Lower lobe of right lung (tissue), 2 donors: ENCODE measurements at regions not wholly inside any gene's neighbourhood (a gene's known extent, or its start where the extent isn't known, plus 50 kb on each side); places are given as distances from the start of the nearest gene placed in this dataset.
"Not testable (repeated sequence)": the region's sequence is repeated elsewhere in the genome, so short reads cannot be mapped to it uniquely, and the experiment has no call there.

Experiments
- ATAC-seq, 2 donors: fragments of 200-7000 bp; cut with Tn5 transposase; one replicate each; pipeline ENCODE4 v1.9.1; 2020 to 2022; ENCODE audit warnings: mild to moderate bottlenecking in 2 of 2, moderate library complexity in 2 of 2
- DNase-seq: peaks from one replicate; pipeline ENCODE4 v3.0.0-alpha.2; 2020
- H3K27ac ChIP-seq: fragments of 200-600 bp; one replicate; pipeline ENCODE4 v1.8.0; 2022
- H3K27me3 ChIP-seq: fragments of 200-600 bp; one replicate; pipeline ENCODE4 v1.8.0; 2022; ENCODE audit warnings: low read depth
- H3K36me3 ChIP-seq: fragments of 200-600 bp; one replicate; pipeline ENCODE4 v1.8.0; 2022; ENCODE audit warnings: mild to moderate bottlenecking
- H3K4me1 ChIP-seq: fragments of 200-600 bp; one replicate; pipeline ENCODE4 v1.8.0; 2022
- H3K4me3 ChIP-seq: fragments of 200-600 bp; one replicate; pipeline ENCODE4 v1.8.0; 2022; ENCODE audit warnings: mild to moderate bottlenecking
- H3K9me3 ChIP-seq: fragments of 200-600 bp; one replicate; pipeline ENCODE4 v1.8.0; 2022
- intact Hi-C: fragments of 100-400 bp; cut with DNase I; formaldehyde crosslinking; loops from one replicate; pipeline ENCODE4 v1.11.0; 2022
- TF ChIP-seq, protein P1 (sequence below): fragments of 200-600 bp; IDR thresholded peaks from one replicate; pipeline ENCODE4 v1.8.0; 2022; ENCODE audit warnings: antibody characterized with exemption, mild to moderate bottlenecking
- donor health status: DM: no; HTN: yes; CAD: no; lungs with severe emphysema.

DNA sequence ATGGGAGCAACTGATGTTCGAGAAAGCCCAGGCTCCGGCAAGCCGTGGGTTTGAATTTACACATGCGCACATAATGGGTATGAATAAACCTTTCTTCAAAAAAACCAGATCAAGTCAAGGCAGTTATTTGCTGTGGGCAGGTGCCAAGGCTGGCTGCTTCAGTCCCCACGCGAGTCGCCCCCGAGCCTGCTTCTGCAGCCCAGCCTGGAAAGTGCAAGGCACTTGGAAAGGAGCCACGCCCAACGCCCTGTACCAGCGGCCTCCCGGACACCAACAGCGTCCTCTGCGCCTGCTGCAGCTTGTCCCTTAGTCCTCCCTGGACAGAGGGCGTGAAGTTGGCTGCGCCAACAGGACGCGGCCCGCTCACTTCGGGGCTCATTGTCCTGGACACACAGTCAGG is 68.9 kb downstream of the KLF15 start:
- H3K27ac ChIP-seq: no peak overlapping the region
- ATAC-seq (peak; percentile 6 to 25), DNase-seq (no peak)
- H3K27me3 ChIP-seq: peaks cover 15% of the 10 kb centered on the region
- intact Hi-C loops: no loop called here
- no peaks in the 10 kb centered on the region for H3K36me3 ChIP-seq
- H3K4me1 ChIP-seq: peaks cover 23% of the 10 kb centered on the region
- TF ChIP-seq, protein P1, sequence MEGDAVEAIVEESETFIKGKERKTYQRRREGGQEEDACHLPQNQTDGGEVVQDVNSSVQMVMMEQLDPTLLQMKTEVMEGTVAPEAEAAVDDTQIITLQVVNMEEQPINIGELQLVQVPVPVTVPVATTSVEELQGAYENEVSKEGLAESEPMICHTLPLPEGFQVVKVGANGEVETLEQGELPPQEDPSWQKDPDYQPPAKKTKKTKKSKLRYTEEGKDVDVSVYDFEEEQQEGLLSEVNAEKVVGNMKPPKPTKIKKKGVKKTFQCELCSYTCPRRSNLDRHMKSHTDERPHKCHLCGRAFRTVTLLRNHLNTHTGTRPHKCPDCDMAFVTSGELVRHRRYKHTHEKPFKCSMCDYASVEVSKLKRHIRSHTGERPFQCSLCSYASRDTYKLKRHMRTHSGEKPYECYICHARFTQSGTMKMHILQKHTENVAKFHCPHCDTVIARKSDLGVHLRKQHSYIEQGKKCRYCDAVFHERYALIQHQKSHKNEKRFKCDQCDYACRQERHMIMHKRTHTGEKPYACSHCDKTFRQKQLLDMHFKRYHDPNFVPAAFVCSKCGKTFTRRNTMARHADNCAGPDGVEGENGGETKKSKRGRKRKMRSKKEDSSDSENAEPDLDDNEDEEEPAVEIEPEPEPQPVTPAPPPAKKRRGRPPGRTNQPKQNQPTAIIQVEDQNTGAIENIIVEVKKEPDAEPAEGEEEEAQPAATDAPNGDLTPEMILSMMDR: no peak
- H3K9me3 ChIP-seq: no peaks in the 10 kb centered on the region
- H3K4me3 ChIP-seq: peak overlapping the region; percentile 52

DNA sequence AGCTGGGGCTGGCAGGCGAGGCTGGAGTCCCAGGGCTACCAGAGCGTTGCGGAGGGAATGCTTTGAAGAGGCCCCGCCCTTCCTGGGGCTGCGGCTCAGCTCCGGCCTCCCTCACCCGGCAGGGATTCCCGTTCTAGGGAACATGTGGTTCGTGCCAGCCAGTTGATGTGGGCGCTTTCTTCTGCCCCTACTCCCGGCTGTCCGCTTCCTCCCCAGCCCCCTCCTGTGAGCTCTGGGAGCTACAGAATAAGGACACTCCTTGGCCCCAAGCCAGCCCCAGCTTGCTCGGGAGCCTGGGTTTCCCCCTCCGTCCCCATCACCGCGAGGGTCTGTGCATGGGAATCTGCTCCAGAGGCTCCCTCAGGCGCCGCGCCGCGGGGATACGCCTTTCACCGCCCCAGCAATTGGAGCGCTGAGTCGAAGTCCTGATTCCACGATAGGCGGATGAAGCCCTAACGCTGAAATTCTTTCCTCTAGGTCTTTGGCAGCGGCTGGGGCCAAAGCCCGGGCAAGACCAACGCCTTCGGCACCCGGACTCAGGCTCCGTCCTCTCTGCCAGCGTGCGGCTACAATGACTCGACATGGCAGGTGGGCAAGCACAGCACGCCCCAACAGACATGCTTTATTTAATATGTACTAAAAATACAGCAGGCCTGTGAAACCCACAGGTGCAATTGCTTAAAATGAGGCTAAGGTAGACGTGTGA is 69.5 kb downstream of the KLF15 start:
- TF ChIP-seq, protein P1: no peak
- DNase-seq (peak; percentile 77), ATAC-seq (peak; percentile 95 to 97)
- H3K4me1 ChIP-seq: peaks cover 20% of the 10 kb centered on the region
- H3K27me3 ChIP-seq: peaks cover 15% of the 10 kb centered on the region
- H3K9me3 ChIP-seq: no peaks in the 10 kb centered on the region
- no peaks in the 10 kb centered on the region for H3K36me3 ChIP-seq
- peak overlapping the region; percentile 52 for H3K4me3 ChIP-seq
- intact Hi-C loops: no loop called here
- H3K27ac ChIP-seq: peak overlapping the region; percentile 75

DNA sequence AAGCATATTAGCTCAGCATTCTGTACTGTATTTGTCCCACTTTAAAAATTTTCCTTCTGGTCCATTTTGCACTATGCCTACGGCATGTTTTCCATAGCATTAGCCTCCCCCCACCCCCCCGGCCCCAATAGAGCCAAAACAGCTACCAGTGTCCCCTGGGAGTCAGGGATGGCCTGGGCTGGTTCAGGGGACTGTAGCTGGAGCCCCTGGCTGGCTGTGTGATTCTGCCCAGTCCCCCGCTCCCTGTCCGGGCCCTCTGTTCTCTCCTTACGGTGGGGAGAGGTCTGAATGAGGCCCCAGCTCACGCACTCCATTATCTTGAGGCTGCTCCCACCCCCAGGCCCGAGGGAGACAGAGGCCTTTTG is 70.1 kb downstream of the KLF15 start:
- Histone ChIP-seq H3K27ac (peak overlapping the region; percentile 75), H3K27me3 (peaks cover 15% of the 10 kb centered on the region), H3K9me3 (no peaks in the 10 kb centered on the region), H3K36me3 (no peaks in the 10 kb centered on the region), H3K4me3 (peak overlapping the region; percentile 52), H3K4me1 (peaks cover 20% of the 10 kb centered on the region)
- TF ChIP-seq, protein P1: no peak
- ATAC-seq (peak in 1 of 2 donors; percentile 40), DNase-seq (no peak)
- intact Hi-C loops: no loop called here

DNA sequence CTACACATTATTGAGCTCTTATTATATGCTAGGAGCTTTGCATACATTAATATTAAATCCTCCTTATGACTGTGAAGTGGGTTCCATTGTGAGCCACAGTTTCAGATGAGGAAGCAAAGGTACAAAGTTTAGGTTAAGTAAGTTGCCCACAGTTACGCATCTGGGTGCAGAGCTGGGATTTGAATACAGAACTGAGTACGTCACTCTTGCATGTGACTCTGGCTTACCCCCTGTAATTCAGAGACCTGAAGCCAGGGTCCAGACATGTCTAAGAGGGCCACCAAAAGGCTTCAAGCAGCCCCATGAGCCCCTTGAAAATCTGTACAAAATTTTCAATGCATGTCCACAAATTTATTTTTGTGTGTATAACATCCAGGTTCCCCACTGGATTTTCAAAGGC is 71.8 kb downstream of the KLF15 start:
- peaks cover 15% of the 10 kb centered on the region for H3K27me3 ChIP-seq
- no peaks in the 10 kb centered on the region for H3K36me3 ChIP-seq
- DNase-seq (no peak), ATAC-seq (no peak)
- intact Hi-C loops: no loop called here
- no peak overlapping the region for H3K4me3 ChIP-seq
- peaks cover 20% of the 10 kb centered on the region for H3K4me1 ChIP-seq
- H3K9me3 ChIP-seq: no peaks in the 10 kb centered on the region
- TF ChIP-seq, protein P1: no peak
- no peak overlapping the region for H3K27ac ChIP-seq

DNA sequence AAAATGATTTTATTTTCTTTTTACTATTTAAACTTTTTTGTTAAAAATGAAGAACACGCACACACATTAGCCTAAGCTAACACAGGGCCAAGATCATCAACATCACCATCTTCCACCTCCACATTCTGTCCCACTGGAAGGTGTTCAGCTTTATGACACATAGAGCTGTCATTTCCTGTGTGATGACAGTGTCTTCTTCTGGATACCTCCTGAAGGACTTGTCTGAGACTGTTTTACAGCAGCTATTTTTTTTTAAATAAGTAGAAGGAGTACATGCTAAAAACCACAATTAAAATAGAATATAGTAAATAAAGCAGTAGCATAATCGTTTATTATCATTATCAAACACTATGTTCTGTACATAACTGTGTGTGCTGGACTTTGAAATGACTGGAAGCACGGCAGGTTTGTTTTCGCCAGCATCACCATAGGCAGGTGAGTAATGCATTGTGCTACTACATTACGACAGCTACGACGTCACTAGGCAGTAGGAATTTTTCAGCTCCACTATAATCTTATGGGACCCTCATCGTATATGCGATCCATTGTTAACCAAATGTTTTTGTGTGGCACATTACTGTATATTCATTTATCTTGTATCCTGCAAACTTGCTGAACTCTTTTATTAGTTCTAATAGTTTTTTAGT is 72.8 kb downstream of the KLF15 start:
- ATAC-seq: no peak
- peaks cover 15% of the 10 kb centered on the region for H3K27me3 ChIP-seq
- H3K4me1 ChIP-seq: peaks cover 20% of the 10 kb centered on the region
- H3K36me3 ChIP-seq: no peaks in the 10 kb centered on the region
- no peaks in the 10 kb centered on the region for H3K9me3 ChIP-seq
- DNase-seq: no peak
- no peak overlapping the region for H3K4me3 ChIP-seq
- intact Hi-C loops: no loop called here
- TF ChIP-seq, protein P1: no peak
- H3K27ac ChIP-seq: no peak overlapping the region

DNA sequence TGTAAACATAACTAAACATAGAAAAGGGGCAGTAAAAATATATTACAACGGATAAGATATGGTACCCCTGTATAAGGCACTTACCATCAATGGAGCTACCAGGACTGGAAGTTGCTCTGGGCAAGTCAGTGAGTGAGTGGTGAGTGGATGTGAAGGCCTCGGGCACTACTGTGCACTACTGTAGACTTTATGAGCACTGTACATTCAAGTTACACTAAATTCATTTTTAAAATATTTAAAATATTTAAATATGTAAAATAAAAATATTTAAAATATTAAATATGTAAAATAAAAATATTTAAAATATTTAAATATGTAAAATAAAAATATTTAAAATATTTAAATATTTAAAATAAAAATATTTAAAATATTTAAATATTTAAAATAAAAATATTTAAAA is 73.6 kb downstream of the KLF15 start:
- H3K4me3 ChIP-seq, DNase-seq, intact Hi-C loops, H3K27ac ChIP-seq, H3K36me3 ChIP-seq, H3K9me3 ChIP-seq, ATAC-seq: not testable (repeated sequence)
- H3K4me1 ChIP-seq: peaks cover 20% of the 10 kb centered on the region
- peaks cover 15% of the 10 kb centered on the region for H3K27me3 ChIP-seq
